ENCODE measurements at regions not wholly inside any gene's neighbourhood (a gene's known extent, or its start where the extent isn't known, plus 50 kb on each side); places are given as distances from the start of the nearest gene placed in this dataset.

DNA sequence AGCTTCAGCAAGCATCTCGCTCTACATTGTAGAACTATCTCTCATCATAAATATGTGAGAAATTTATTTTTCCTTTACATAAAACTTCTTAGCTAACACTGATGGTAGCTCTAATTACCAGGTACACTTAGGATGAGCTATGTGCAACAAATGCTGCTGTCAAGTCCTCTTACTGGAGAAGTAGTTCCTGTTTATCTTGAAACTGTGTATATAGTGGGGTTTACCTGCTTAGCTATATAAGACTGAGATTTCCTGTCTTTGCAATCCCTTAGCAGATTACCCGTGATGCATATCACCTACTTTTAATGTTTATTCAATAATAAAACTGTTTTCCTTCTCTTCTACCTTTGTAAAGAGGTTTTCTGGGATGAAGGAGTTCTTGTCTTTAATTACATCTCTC, 98.0 kb upstream of the USP15 start:
- ATAC-seq (replicated peaks) (no peak), DNase-seq (no peak)
- H3K4me1 Mint-ChIP-seq (ENCODE audit: low read depth in 2 of 2), result no peaks in the 10 kb centered on the region
- no peak overlapping the region for H3K27ac Mint-ChIP-seq
- no peak overlapping the region for H3K4me3 Mint-ChIP-seq
- H3K27me3 Mint-ChIP-seq, result peaks cover 26% of the 10 kb centered on the region in 2 donors
- H3K9me3 Mint-ChIP-seq, result peaks cover 0 to 2% of the 10 kb centered on the region in 2 donors
- no peaks in the 10 kb centered on the region for H3K36me3 Mint-ChIP-seq (ENCODE audit: insufficient read depth)

- no peak overlapping the region for H3K4me3 Mint-ChIP-seq
- DNase-seq (no peak), ATAC-seq (replicated peaks) (no peak)
- H3K36me3 Mint-ChIP-seq (ENCODE audit: insufficient read depth), result no peaks in the 10 kb centered on the region
- H3K9me3 Mint-ChIP-seq, result peaks cover 0 to 2% of the 10 kb centered on the region in 2 donors
- H3K4me1 Mint-ChIP-seq (ENCODE audit: low read depth in 2 of 2), result no peaks in the 10 kb centered on the region
- peaks cover 26% of the 10 kb centered on the region in 2 donors for H3K27me3 Mint-ChIP-seq
- no peak overlapping the region for H3K27ac Mint-ChIP-seq
These were observed 96.8 kb upstream of the USP15 start for GRCh38 chr12:62163368-62163767.

- H3K27me3 Mint-ChIP-seq, result peaks cover 26% of the 10 kb centered on the region in 2 donors
- H3K9me3 Mint-ChIP-seq, result peaks cover 0 to 2% of the 10 kb centered on the region in 2 donors
- H3K4me3 Mint-ChIP-seq, result no peak overlapping the region
- no peak for ATAC-seq (replicated peaks)
- no peaks in the 10 kb centered on the region for H3K36me3 Mint-ChIP-seq (ENCODE audit: insufficient read depth)
- no peaks in the 10 kb centered on the region for H3K4me1 Mint-ChIP-seq (ENCODE audit: low read depth in 2 of 2)
- DNase-seq, result no peak
- no peak overlapping the region for H3K27ac Mint-ChIP-seq
These were observed 96.2 kb upstream of the USP15 start for GRCh38 chr12:62164036-62164435.

DNA sequence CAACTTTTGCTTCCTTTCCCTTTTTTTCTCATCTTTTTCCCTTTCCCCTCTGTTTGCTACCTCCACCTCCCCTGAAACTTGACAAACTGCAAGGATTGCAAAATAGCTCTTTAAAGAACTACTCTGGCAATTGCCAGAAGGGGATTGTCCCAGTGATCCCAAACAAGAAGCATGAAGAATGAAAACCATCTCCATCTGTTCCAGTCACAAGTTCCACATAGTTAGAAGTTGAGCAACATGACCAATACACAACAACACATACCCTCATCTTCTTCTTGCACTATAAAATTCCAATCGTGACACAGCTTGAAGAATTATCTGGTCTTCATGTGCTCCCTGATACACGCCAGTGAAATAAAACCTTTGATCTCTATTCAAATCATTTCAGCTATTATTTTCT, 93.7 kb upstream of the USP15 start:
- ATAC-seq (replicated peaks) (no peak), DNase-seq (no peak)
- H3K4me1 Mint-ChIP-seq (ENCODE audit: low read depth in 2 of 2), result no peaks in the 10 kb centered on the region
- H3K4me3 Mint-ChIP-seq, result no peak overlapping the region
- H3K9me3 Mint-ChIP-seq, result peaks cover 0 to 2% of the 10 kb centered on the region in 2 donors
- no peak overlapping the region for H3K27ac Mint-ChIP-seq
- peaks cover 14 to 16% of the 10 kb centered on the region in 2 donors for H3K27me3 Mint-ChIP-seq
- no peaks in the 10 kb centered on the region for H3K36me3 Mint-ChIP-seq (ENCODE audit: insufficient read depth)

- H3K4me1 Mint-ChIP-seq (ENCODE audit: low read depth in 2 of 2), result no peaks in the 10 kb centered on the region
- no peak for ATAC-seq (replicated peaks)
These were observed 91.8 kb upstream of the USP15 start for GRCh38 chr12:62168411-62168810.

DNA sequence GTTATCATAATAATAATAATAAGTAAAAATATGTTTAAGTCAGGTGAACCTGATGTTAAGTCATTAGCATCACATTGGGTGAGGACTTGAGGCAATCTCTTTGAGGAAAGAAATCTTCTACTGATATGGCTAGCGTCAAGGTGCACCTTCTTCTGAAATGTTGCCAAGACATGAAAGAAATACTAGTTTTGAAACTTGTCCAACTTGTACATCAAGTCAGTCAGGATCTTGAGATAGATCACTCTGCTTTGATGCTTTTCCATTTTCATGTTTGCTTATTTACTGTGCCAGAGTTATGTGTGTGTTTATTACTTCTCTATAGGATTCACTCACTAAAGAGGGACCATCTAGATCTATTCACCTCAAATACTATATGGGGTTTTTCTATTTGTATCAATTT, 90.0 kb upstream of the USP15 start:
- no peaks in the 10 kb centered on the region for H3K4me1 Mint-ChIP-seq (ENCODE audit: low read depth in 2 of 2)
- peaks cover 0 to 2% of the 10 kb centered on the region in 2 donors for H3K9me3 Mint-ChIP-seq
- no peak for ATAC-seq (replicated peaks)
- H3K4me3 Mint-ChIP-seq, result no peak overlapping the region
- peaks cover 11 to 33% of the 10 kb centered on the region in 2 donors for H3K27me3 Mint-ChIP-seq
- no peaks in the 10 kb centered on the region for H3K36me3 Mint-ChIP-seq (ENCODE audit: insufficient read depth)
- DNase-seq, result no peak
- H3K27ac Mint-ChIP-seq, result no peak overlapping the region

More at GRCh38 chr12:62168411-62168810, 91.8 kb upstream of the USP15 start:
- Mint-ChIP-seq H3K27ac (no peak overlapping the region), H3K9me3 (peaks cover 0 to 2% of the 10 kb centered on the region in 2 donors), H3K4me3 (no peak overlapping the region), H3K27me3 (peaks cover 14 to 27% of the 10 kb centered on the region in 2 donors), H3K36me3 (ENCODE audit: insufficient read depth) (no peaks in the 10 kb centered on the region)
- no peak for DNase-seq

DNA sequence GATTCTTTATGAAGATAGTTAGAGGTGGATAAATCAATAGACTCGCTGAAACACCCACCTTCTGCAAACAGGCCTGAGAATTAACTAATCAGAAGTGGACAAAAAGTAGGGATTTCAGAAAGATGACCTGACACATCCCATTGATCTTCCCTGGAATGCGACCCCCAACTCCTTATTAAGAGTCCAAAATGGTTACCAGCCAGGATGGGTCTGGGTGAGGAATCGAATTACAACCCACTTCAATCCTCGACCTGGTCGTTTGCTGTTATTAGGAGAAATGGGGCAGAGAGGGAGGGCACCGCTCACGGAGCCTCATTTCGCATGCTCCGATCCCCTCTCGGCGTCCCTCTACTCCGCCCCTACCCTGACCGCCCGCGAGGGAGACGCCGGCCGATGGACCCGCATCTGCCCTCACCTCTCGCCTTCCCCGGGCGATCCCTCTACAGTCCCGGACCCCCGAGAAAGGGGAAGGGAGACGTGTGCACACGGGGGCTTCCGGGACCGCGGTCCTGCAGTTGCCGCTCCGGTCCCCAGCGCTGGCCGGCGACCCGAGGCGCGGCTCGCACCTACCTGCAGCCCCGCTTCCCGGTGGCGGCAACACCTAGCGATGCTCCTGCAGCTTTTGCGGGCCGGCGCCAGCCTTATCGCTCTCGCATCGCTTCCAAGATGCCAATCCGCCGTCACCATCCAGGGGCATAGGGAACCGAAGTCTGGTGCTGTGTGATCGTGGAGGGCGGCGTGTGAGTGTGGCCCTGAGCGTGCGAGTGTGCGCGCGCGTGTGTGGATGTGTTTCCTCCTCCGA, 69.3 kb upstream of the USP15 start:
- Mint-ChIP-seq H3K9me3 (no peaks in the 10 kb centered on the region), H3K4me1 (ENCODE audit: low read depth in 2 of 2) (peaks cover 16 to 23% of the 10 kb centered on the region in 2 donors), H3K4me3 (peak overlapping the region; percentile 76 to 82), H3K27ac (peak overlapping the region in 1 of 2 donors; percentile 8), H3K27me3 (peaks cover 38 to 52% of the 10 kb centered on the region in 2 donors), H3K36me3 (ENCODE audit: insufficient read depth) (no peaks in the 10 kb centered on the region)
- ATAC-seq (replicated peaks) (peak; percentile 18), DNase-seq (peak in 1 of 3 experiments; percentile 1)

GRCh38 chr12:62191491-62192179, 68.6 kb upstream of the USP15 start:
- ATAC-seq (replicated peaks), result peak; percentile 23
- no peaks in the 10 kb centered on the region for H3K9me3 Mint-ChIP-seq
- peak overlapping the region; percentile 76 to 82 for H3K4me3 Mint-ChIP-seq
- no peak for DNase-seq
- peaks cover 38 to 52% of the 10 kb centered on the region in 2 donors for H3K27me3 Mint-ChIP-seq
- peaks cover 16 to 23% of the 10 kb centered on the region in 2 donors for H3K4me1 Mint-ChIP-seq (ENCODE audit: low read depth in 2 of 2)
- H3K36me3 Mint-ChIP-seq (ENCODE audit: insufficient read depth), result no peaks in the 10 kb centered on the region
- H3K27ac Mint-ChIP-seq, result no peak overlapping the region

DNA sequence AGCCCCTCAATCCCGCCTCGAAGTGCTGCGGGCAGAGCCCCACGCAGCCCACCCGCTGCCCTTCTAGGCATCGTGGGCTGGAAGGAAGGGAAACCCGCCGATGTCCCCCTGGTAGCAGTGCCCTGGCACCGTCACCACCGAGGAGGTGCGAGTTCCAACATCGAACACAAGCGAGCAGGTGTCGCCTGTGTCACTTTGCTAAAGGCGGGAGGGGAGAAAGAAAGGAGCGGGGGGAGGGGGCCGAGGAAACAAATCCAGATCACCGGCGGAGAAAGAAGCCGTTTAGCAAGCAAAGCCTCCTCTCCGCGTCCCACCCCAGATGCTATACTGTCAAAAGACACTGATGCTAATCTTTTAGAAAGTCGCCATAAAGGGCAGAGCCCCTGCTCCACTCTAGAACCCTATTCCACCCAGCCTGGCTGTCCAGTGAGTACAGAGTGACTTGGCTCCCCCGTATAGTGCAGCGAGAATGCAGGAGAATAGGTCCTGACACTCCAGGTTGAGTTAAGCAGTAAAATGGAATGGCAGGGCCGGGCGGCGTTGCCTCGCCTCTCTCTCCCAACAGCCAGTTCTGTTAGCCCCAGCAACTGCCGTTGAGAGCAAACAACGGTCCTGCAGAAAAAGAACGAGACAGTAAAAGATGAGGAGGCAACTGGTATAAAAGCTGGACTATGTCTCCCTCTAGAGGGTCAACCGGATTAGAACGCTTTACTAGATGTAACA, 67.9 kb upstream of the USP15 start:
- ATAC-seq (replicated peaks), result peak; percentile 86
- peak; percentile 20 to 49 (median 30) for DNase-seq
- Mint-ChIP-seq H3K36me3 (ENCODE audit: insufficient read depth) (no peaks in the 10 kb centered on the region), H3K4me1 (ENCODE audit: low read depth in 2 of 2) (peaks cover 16 to 23% of the 10 kb centered on the region in 2 donors), H3K27me3 (peaks cover 38 to 45% of the 10 kb centered on the region in 2 donors), H3K9me3 (no peaks in the 10 kb centered on the region), H3K4me3 (peak overlapping the region; percentile 76 to 82), H3K27ac (no peak overlapping the region)

- H3K27ac Mint-ChIP-seq, result no peak overlapping the region
- DNase-seq (no peak), ATAC-seq (replicated peaks) (no peak)
- no peaks in the 10 kb centered on the region for H3K36me3 Mint-ChIP-seq (ENCODE audit: insufficient read depth)
- H3K9me3 Mint-ChIP-seq, result no peaks in the 10 kb centered on the region
- H3K27me3 Mint-ChIP-seq, result peaks cover 34 to 40% of the 10 kb centered on the region in 2 donors
- peaks cover 16 to 23% of the 10 kb centered on the region in 2 donors for H3K4me1 Mint-ChIP-seq (ENCODE audit: low read depth in 2 of 2)
- peak overlapping the region in 1 of 2 donors; percentile 82 for H3K4me3 Mint-ChIP-seq
These were observed 67.3 kb upstream of the USP15 start for GRCh38 chr12:62192903-62193250.

GRCh38 chr12:62194031-62194430, 66.2 kb upstream of the USP15 start:
- Mint-ChIP-seq H3K27ac (no peak overlapping the region), H3K4me1 (ENCODE audit: low read depth in 2 of 2) (peaks cover 16 to 23% of the 10 kb centered on the region in 2 donors), H3K27me3 (peaks cover 30 to 37% of the 10 kb centered on the region in 2 donors), H3K9me3 (no peaks in the 10 kb centered on the region), H3K36me3 (ENCODE audit: insufficient read depth) (no peaks in the 10 kb centered on the region), H3K4me3 (no peak overlapping the region)
- DNase-seq, result no peak
- ATAC-seq (replicated peaks), result no peak

DNA sequence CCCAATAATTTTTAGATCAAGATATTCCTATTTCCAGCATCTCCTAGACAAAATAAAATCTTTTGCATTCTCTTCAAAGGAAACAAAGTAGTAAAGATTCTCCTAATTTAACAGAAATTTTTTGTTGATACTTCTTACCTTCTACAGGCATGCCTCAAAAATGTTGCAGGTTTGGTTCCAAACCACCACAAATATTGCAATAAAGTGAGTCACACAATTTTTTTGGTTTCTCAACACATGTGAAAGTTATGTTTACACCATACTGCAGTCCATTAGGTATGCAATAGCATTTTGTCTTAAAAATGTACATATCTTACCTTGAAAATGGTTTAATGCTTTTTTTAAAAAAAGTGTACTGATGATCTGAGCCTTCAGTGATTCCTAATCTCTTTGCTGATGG, 65.6 kb upstream of the USP15 start:
- Mint-ChIP-seq H3K4me1 (ENCODE audit: low read depth in 2 of 2) (peaks cover 16 to 23% of the 10 kb centered on the region in 2 donors), H3K4me3 (no peak overlapping the region)
- no peak for DNase-seq

GRCh38 chr12:62196146-62196545, 64.1 kb upstream of the USP15 start:
- no peak overlapping the region for H3K4me3 Mint-ChIP-seq

More for the DNA sequence above, 65.6 kb upstream of the USP15 start:
- no peak overlapping the region for H3K27ac Mint-ChIP-seq
- H3K27me3 Mint-ChIP-seq, result peaks cover 30 to 36% of the 10 kb centered on the region in 2 donors
- ATAC-seq (replicated peaks), result no peak
- no peaks in the 10 kb centered on the region for H3K9me3 Mint-ChIP-seq
- H3K36me3 Mint-ChIP-seq (ENCODE audit: insufficient read depth), result no peaks in the 10 kb centered on the region

More at GRCh38 chr12:62196146-62196545, 64.1 kb upstream of the USP15 start:
- Mint-ChIP-seq H3K9me3 (peaks cover 0 to 2% of the 10 kb centered on the region in 2 donors), H3K27ac (no peak overlapping the region), H3K27me3 (peaks cover 17 to 25% of the 10 kb centered on the region in 2 donors), H3K4me1 (ENCODE audit: low read depth in 2 of 2) (peaks cover 11 to 17% of the 10 kb centered on the region in 2 donors), H3K36me3 (ENCODE audit: insufficient read depth) (no peaks in the 10 kb centered on the region)
- ATAC-seq (replicated peaks) (no peak), DNase-seq (no peak)
